NOMO-1 treated with DMSO at 0.1 percent for 48 hours (cell line): ENCODE measurements at regions not wholly inside any gene's neighbourhood (a gene's known extent, or its start where the extent isn't known, plus 50 kb on each side); places are given as distances from the start of the nearest gene placed in this dataset.
A peak's percentile ranks its signal among the peaks of the same experiment; 100 is the strongest.

Source experiments
- DNase-seq: peaks from one replicate; lab custom pipeline; 2025; ENCODE audit not compliant: unreplicated experiment; lab: John Stamatoyannopoulos, UW

GRCh38 chr3:55183201-55183600, 255.3 kb upstream of the LRTM1 start:
- no peak for DNase-seq

GRCh38 chr3:55180936-55181535, 253.2 kb upstream of the LRTM1 start:
- DNase-seq = peak; percentile 37

GRCh38 chr3:55180161-55180560, 252.3 kb upstream of the LRTM1 start:
- no peak for DNase-seq

- no peak for DNase-seq
These were observed 250.5 kb upstream of the LRTM1 start for GRCh38 chr3:55178336-55178735.

- DNase-seq = no peak
These were observed 249.9 kb upstream of the LRTM1 start for GRCh38 chr3:55177749-55178148.

GRCh38 chr3:55175423-55175822, 247.6 kb upstream of the LRTM1 start:
- no peak for DNase-seq

- DNase-seq = no peak
These were observed 246.9 kb upstream of the LRTM1 start for GRCh38 chr3:55174747-55175146.

GRCh38 chr3:55173504-55173903, 245.6 kb upstream of the LRTM1 start:
- DNase-seq = no peak

- DNase-seq = no peak
These were observed 245.1 kb upstream of the LRTM1 start for GRCh38 chr3:55172913-55173312.

GRCh38 chr3:55170444-55170843, 242.6 kb upstream of the LRTM1 start:
- DNase-seq = no peak

GRCh38 chr3:55169608-55170072, 241.8 kb upstream of the LRTM1 start:
- DNase-seq = no peak

GRCh38 chr3:55169161-55169560, 241.3 kb upstream of the LRTM1 start:
- DNase-seq = no peak

GRCh38 chr3:55167586-55168317, 239.9 kb upstream of the LRTM1 start:
- no peak for DNase-seq

GRCh38 chr3:55166576-55167555, 239.0 kb upstream of the LRTM1 start:
- peak; percentile 19 for DNase-seq

- DNase-seq = no peak
These were observed 238.0 kb upstream of the LRTM1 start for GRCh38 chr3:55165704-55166405.

- no peak for DNase-seq
These were observed 237.4 kb upstream of the LRTM1 start for GRCh38 chr3:55165278-55165677.

GRCh38 chr3:55164876-55165275, 237.0 kb upstream of the LRTM1 start:
- no peak for DNase-seq

- no peak for DNase-seq
These were observed 236.3 kb upstream of the LRTM1 start for GRCh38 chr3:55164191-55164590.

GRCh38 chr3:55163421-55163820, 235.6 kb upstream of the LRTM1 start:
- DNase-seq = no peak

- DNase-seq = no peak
These were observed 234.4 kb upstream of the LRTM1 start for GRCh38 chr3:55162031-55162795.
